Lower lobe of right lung (tissue), 2 donors: ENCODE measurements at regions not wholly inside any gene's neighbourhood (a gene's known extent, or its start where the extent isn't known, plus 50 kb on each side); places are given as distances from the start of the nearest gene placed in this dataset.
"Not testable (repeated sequence)": the region's sequence is repeated elsewhere in the genome, so short reads cannot be mapped to it uniquely, and the experiment has no call there.

ENCODE experiments used
- ATAC-seq, 2 donors: fragments of 200-7000 bp; cut with Tn5 transposase; one replicate each; pipeline ENCODE4 v1.9.1; 2020 to 2022; ENCODE audit warnings: mild to moderate bottlenecking in 2 of 2, moderate library complexity in 2 of 2
- DNase-seq: peaks from one replicate; pipeline ENCODE4 v3.0.0-alpha.2; 2020
- H3K27ac ChIP-seq: fragments of 200-600 bp; one replicate; pipeline ENCODE4 v1.8.0; 2022
- H3K27me3 ChIP-seq: fragments of 200-600 bp; one replicate; pipeline ENCODE4 v1.8.0; 2022; ENCODE audit warnings: low read depth
- H3K36me3 ChIP-seq: fragments of 200-600 bp; one replicate; pipeline ENCODE4 v1.8.0; 2022; ENCODE audit warnings: mild to moderate bottlenecking
- H3K4me1 ChIP-seq: fragments of 200-600 bp; one replicate; pipeline ENCODE4 v1.8.0; 2022
- H3K4me3 ChIP-seq: fragments of 200-600 bp; one replicate; pipeline ENCODE4 v1.8.0; 2022; ENCODE audit warnings: mild to moderate bottlenecking
- H3K9me3 ChIP-seq: fragments of 200-600 bp; one replicate; pipeline ENCODE4 v1.8.0; 2022
- intact Hi-C: fragments of 100-400 bp; cut with DNase I; formaldehyde crosslinking; loops from one replicate; pipeline ENCODE4 v1.11.0; 2022
- TF ChIP-seq, protein P1 (sequence below): fragments of 200-600 bp; IDR thresholded peaks from one replicate; pipeline ENCODE4 v1.8.0; 2022; ENCODE audit warnings: antibody characterized with exemption, mild to moderate bottlenecking
- donor health status: DM: no; HTN: yes; CAD: no; lungs with severe emphysema.

DNA sequence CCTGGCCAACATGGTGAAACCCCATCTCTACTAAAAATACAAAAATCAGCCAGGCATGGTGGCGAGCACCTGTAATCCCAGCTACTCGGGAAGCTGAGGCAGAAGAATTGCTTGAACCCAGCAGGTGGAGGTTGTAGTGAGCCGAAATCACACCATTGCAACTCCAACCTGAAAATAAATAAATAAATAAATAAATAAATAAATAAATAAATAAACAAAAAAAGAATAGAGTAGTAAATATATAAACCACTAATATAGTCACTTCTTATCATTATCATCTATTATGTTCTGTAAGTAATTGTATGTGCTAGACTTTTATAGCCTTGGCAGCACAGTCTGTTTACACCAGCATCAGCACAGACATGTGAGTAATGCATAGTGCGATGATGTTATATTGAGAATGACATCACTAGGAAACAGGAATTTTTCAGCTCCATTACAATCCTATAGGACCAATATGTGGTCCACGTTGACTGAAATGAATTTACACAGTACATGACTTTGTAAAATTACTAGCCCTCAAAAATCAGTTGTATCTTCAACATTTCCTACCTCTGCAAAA, 385.4 kb upstream of the ANKRD30A start:
- H3K27me3 ChIP-seq = no peaks in the 10 kb centered on the region
- no peaks in the 10 kb centered on the region for H3K9me3 ChIP-seq
- no peaks in the 10 kb centered on the region for H3K36me3 ChIP-seq
- DNase-seq (no peak), ATAC-seq (no peak)
- TF ChIP-seq, protein P1, sequence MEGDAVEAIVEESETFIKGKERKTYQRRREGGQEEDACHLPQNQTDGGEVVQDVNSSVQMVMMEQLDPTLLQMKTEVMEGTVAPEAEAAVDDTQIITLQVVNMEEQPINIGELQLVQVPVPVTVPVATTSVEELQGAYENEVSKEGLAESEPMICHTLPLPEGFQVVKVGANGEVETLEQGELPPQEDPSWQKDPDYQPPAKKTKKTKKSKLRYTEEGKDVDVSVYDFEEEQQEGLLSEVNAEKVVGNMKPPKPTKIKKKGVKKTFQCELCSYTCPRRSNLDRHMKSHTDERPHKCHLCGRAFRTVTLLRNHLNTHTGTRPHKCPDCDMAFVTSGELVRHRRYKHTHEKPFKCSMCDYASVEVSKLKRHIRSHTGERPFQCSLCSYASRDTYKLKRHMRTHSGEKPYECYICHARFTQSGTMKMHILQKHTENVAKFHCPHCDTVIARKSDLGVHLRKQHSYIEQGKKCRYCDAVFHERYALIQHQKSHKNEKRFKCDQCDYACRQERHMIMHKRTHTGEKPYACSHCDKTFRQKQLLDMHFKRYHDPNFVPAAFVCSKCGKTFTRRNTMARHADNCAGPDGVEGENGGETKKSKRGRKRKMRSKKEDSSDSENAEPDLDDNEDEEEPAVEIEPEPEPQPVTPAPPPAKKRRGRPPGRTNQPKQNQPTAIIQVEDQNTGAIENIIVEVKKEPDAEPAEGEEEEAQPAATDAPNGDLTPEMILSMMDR = no peak
- H3K27ac ChIP-seq = no peak overlapping the region
- intact Hi-C loops = no loop called here
- no peak overlapping the region for H3K4me3 ChIP-seq
- no peaks in the 10 kb centered on the region for H3K4me1 ChIP-seq

DNA sequence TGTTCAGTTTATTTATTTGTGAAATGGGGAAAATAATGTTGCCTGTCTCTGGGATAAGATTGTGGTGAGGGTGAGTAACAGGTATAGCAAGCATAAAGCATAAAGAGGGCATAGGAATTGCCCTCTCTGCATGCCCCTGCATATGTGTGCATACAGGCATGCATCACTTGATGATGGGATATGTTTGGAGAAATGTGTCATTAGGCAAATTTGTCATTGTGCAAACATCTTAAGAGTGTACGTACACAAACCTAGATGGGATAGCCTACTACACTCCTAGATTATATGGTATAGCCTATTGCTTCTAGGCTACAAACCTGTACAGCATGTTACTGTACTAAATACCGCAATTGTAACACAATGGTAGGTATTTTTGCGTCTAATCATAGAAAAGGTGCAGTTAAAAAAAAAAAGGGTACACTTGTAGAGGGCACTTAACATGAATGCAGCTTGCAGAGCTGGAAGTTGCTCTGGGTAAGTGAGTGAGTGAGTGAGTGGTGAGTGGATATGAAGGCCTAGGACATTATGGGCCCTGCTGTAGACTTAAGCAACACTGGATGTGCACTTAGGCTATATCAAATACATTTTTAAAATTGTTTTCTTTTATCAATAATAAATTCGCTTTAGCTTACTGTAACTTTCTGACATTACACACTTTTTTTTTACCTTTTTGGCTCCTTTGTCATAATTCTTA, 386.5 kb upstream of the ANKRD30A start:
- no peak for ATAC-seq
- Histone ChIP-seq H3K4me3 (no peak overlapping the region), H3K36me3 (no peaks in the 10 kb centered on the region), H3K4me1 (no peaks in the 10 kb centered on the region), H3K27me3 (no peaks in the 10 kb centered on the region), H3K9me3 (no peaks in the 10 kb centered on the region), H3K27ac (no peak overlapping the region)
- intact Hi-C loops = no loop called here
- TF ChIP-seq, protein P1 = no peak
- DNase-seq = no peak

DNA sequence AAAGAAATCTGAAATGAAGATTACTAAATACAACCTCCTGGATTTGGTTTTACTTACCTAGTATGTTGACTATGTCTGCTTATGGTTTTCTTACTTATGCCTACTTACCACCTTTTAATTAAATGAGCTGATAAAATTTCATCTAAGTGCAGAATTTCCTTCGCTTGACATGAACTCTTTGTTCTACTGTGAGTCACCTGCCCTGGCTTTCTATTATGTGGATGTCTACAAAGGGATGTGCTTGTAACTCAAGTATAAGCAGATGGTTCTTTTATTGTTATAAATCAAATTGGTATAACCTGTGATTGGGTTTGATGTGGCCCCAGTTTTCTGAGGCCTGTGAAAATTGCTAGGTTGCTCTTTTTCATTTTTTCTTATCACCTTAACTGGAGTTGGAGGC, 389.1 kb upstream of the ANKRD30A start:
- Histone ChIP-seq H3K4me3 (no peak overlapping the region), H3K4me1 (no peaks in the 10 kb centered on the region), H3K27ac (no peak overlapping the region), H3K36me3 (no peaks in the 10 kb centered on the region), H3K27me3 (no peaks in the 10 kb centered on the region), H3K9me3 (no peaks in the 10 kb centered on the region)
- no peak for ATAC-seq
- TF ChIP-seq, protein P1 = no peak
- no peak for DNase-seq
- intact Hi-C loops = no loop called here

DNA sequence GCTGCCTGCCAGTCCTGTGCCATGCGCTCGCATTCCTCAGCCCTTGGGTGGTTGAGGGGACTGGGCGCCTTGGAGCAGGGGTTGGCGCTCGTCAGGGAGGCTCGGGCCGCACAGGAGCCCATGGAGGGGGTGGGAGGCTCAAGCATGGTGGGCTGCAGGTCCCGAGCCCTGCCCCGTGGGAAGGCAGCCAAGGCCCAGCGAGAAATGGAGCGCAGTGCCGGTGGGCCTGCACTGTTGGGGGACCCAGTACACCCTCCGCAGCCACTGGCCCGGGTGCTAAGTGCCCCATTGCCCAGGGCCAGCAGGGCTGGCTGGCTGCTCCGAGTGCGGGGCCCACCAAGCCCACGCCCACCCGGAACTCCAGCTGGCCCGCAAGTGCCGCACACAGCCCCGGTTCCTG, 390.8 kb upstream of the ANKRD30A start:
- DNase-seq, H3K4me1 ChIP-seq, H3K27me3 ChIP-seq, ATAC-seq, H3K9me3 ChIP-seq, H3K27ac ChIP-seq, H3K4me3 ChIP-seq, H3K36me3 ChIP-seq, intact Hi-C loops: not testable (repeated sequence)

DNA sequence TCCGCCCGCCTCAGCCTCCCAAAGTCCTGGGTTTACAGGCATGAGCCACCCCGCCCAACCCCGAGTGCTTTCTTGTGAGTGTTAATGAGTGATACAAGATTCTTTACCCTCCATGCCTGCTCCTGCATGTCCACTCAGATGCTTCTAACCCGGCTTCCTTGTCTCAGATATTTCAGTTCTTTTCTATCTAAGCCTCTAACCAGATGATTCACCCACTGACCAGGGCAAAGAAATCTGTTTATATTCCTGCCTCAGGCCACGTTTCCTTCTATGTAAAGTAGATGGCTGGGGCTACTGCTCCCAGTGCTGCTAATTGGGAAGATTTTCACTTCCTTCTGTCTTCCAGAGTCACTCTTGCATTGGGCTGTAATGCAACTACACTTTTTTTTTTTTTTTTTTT, 395.1 kb upstream of the ANKRD30A start:
- intact Hi-C loops = no loop called here
- H3K4me1 ChIP-seq = no peaks in the 10 kb centered on the region
- TF ChIP-seq, protein P1 = no peak
- H3K9me3 ChIP-seq = no peaks in the 10 kb centered on the region
- H3K27ac ChIP-seq = no peak overlapping the region
- no peaks in the 10 kb centered on the region for H3K27me3 ChIP-seq
- no peaks in the 10 kb centered on the region for H3K36me3 ChIP-seq
- H3K4me3 ChIP-seq = no peak overlapping the region
- no peak for ATAC-seq
- no peak for DNase-seq

DNA sequence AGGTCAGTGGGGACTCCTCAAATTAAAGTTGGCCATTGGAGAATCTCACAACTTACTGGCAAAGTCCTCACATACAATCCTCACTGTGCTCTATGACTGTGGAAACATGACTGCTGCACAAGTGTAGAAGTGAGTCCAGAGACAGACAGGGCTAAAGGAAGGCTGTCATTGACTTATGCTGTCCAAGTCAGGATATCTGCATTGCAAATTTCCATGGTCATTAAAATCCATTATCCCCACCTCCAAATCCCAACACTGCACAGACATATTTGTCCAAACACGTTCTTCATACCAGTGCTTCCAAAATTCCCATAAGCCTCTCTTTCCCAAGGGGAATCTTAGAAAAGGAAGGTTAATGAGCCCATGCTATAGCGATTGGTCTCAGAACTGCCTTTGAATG, 396.8 kb upstream of the ANKRD30A start:
- no peaks in the 10 kb centered on the region for H3K4me1 ChIP-seq
- TF ChIP-seq, protein P1 = no peak
- H3K27me3 ChIP-seq = no peaks in the 10 kb centered on the region
- ATAC-seq (no peak), DNase-seq (no peak)
- H3K4me3 ChIP-seq = no peak overlapping the region
- intact Hi-C loops = no loop called here
- H3K36me3 ChIP-seq = no peaks in the 10 kb centered on the region
- H3K9me3 ChIP-seq = no peaks in the 10 kb centered on the region
- no peak overlapping the region for H3K27ac ChIP-seq
